IPS DF 4.7 (cell line): ENCODE measurements at regions not wholly inside any gene's neighbourhood (a gene's known extent, or its start where the extent isn't known, plus 50 kb on each side); places are given as distances from the start of the nearest gene placed in this dataset.

Experiments used
- DNase-seq: peaks from one replicate; pipeline ENCODE4 v3.0.0-alpha.2; 2013; ENCODE audit warnings: low spot score; ENCODE audit errors: extremely low read depth

DNA sequence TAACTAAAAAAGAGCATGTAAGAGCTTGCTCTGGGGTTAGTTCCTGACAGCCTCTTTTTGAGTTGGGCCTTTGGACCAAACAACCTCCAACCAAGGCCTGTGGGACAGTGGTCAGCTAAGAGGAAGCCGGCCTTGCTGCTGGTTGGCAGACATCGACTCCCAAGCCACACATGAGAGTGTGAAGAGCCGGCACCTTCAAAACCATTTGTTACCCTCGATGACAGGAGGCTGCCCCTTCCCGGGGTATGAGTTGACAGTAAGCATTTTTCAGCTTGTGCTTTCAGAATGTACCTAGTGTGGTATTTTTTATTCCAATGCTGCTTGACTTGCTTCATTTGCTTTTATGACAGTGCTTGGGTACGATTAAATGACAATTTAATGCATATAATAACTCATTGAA, 168.6 kb upstream of the IGFBP7 start:
- DNase-seq = no peak

DNA sequence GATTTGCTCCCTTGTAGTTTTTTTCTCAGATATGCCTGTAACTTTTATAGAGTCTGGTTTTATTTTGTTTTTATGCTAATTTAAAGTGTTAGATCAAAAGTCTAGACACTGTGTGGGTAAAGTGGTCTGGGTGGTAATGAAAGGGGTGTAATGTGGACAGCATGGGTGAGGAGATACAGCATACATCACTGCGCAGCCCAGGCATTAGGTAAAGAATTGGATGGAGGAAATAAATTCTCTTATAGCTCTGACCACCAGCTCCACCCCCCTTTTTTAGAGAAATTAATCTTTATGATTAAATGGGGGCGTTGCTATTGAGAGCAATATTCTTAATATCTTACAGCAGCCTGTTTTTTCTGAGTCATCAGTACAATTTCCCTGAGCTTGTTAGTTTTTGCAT, 163.9 kb upstream of the IGFBP7 start:
- DNase-seq = no peak

DNA sequence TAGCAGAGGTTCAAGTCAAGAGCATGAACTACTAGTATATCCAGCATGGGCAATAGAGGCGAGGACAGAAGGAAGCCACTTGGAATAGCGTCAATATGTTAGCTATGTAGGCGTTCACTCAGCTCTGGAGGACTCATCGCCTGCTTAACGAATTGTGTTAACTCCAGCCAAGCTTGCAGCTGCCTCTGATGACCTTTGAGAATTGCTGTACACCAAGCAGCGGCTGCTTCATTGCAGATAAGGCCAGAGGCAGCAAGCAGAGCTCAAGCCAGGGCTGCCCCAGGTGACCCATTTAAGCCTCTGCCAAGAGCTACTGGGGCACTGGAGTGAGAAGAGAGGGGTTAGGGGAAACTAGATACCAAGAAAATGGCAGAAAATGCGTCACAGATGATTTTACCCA, 160.2 kb upstream of the IGFBP7 start:
- no peak for DNase-seq

GRCh38 chr4:57265831-57266582, 155.8 kb upstream of the IGFBP7 start:
- DNase-seq = no peak

GRCh38 chr4:57254754-57255153, 144.6 kb upstream of the IGFBP7 start:
- DNase-seq = no peak

DNA sequence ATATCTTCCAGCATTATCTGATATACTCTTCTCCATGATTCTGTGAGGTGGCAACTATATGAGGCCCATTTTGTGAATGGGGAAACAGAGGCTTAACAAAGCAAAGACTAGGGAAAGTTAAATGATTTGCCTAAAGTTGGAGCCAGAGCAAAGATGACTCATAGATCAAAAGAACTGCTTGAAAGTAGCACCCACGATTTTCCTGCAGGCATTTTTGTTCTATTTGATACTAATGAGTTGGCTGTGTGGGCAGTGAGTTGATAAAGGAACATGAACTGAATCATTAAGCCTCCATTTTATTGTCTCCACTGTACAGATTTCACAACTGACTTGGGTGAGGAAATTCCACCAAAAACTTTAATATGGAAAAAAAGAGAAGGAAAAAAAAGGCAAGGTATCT, 138.9 kb upstream of the IGFBP7 start:
- DNase-seq = no peak

DNA sequence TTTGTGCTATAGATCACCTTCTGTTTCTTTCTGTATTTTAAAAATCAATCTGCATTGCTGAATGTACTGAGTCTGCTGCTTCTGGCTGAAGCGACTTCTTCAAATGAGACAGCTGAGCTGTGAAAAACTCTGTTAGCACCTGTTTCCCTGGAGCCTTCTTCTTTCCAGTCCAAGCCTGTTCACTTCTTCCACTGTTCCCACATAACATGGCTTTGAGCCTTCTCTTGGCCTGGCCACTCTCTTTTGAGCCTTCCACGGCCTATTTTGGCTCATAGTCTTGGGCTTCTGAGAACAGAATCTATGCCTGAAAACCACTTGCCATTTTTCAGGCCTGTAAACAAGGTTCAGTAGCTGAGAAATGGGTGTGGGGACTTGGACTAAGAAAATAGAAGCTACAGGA, 132.9 kb upstream of the IGFBP7 start:
- DNase-seq = no peak

- no peak for DNase-seq
Measured at GRCh38 chr4:57234252-57234775, 124.1 kb upstream of the IGFBP7 start.

DNA sequence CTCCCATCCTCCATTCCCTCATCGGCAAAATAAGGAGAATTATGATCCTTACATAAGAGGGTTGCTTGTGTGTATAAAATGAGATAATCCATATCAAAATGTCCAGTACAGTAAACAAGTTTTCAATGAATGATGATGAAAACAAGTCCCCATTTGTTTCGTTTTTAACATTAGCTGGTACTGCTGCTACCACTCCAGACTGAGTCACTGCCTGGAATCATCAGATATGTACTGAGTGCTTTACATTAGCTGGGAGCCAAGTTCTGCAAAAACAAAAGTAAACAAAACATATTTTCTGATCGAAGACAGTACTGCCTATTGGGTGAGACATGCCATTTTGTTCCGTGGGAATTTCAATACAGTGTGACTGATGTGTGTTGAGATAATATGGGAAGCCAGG, 123.2 kb upstream of the IGFBP7 start:
- no peak for DNase-seq

DNA sequence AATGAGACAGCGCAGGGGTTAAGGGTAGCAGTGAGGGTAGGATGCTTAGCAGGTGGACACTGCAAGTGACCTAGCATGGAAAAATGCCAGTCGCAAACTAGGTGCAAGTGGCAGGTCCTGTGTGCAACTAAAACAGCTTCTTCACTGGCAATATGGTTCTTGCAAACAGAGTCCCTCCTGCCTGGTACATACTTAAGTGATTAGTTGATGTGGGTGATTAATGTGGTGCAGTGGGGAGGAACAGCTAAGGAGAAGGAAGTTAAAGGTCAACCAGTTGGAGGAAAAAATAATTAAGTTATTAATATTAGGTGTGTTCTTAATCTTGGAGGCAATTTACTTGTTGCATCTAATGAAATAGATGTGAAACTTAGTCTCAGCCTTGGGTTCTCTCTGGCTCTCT, 121.6 kb upstream of the IGFBP7 start:
- DNase-seq = no peak

GRCh38 chr4:57220734-57221133, 110.5 kb upstream of the IGFBP7 start:
- no peak for DNase-seq

GRCh38 chr4:57220172-57220571, 110.0 kb upstream of the IGFBP7 start:
- DNase-seq = no peak

- no peak for DNase-seq
Measured at GRCh38 chr4:57219431-57219830, 109.2 kb upstream of the IGFBP7 start.

- DNase-seq = no peak
Measured at GRCh38 chr4:57214654-57215411, 104.6 kb upstream of the IGFBP7 start.

GRCh38 chr4:57211131-57211530, 100.9 kb upstream of the IGFBP7 start:
- DNase-seq = no peak

GRCh38 chr4:57206172-57206571, 96.0 kb upstream of the IGFBP7 start:
- DNase-seq = no peak

DNA sequence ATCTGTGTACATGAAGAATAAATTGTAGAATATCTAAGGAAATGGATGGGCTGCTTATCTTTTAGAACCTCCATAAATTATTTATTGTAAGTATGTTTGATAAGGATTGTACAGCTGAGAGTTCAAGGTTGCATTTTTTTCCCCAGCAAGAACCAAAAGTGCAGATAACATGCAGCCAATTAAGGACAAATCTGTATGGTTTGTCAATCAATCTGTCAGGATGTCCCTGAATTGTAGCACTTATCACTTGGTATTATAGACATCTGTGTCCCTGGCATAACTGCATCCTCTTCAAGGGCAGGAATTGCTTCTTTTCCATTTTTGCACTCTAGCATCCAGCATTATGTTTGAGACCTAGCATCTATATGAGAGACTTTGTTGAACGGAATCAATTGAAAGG, 95.4 kb upstream of the IGFBP7 start:
- no peak for DNase-seq

DNA sequence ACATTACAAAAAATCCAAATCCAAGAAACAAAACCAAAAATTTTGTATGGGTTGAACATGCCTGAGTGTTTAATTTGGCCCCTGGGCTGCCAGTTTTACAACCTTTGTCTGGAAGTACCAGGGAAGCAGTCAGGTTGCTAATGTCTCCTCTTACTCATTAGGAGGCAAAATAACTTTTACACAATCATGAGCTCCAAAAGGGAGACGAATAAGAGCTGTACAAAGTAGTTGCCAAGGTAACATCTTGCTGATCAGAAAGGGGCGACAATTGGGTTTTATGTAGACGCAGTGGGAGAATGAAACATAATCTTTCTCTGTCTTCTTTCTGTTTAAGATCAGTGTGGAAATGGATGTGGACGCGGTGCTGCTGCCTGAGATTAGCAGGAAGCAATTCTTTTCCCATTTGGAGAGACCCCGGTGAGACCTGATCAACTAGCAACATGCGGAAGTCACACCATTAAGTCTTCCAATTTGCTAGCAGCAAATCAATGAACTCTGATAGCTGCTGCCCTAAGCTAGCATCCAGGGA, 90.7 kb upstream of the IGFBP7 start:
- DNase-seq = no peak

DNA sequence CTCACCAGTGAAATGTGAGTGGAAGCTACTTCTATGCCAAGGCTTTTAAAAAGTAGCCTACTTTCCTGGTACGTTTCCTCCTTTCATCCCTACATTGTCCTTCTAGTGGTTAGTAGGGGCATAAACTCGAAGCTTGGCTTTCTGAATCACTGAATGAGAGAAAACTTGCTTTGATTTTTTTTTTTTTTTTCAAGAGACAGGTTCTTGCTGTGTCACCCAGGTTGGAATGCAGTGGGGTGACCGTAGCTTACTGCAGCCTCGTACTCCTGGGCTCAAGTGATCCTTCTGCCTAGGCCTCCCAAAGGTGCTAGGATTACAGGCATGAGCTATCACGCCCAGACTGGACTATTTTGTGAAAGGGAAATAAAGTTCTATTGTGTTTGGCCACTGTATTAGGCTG, 89.1 kb upstream of the IGFBP7 start:
- no peak for DNase-seq

DNA sequence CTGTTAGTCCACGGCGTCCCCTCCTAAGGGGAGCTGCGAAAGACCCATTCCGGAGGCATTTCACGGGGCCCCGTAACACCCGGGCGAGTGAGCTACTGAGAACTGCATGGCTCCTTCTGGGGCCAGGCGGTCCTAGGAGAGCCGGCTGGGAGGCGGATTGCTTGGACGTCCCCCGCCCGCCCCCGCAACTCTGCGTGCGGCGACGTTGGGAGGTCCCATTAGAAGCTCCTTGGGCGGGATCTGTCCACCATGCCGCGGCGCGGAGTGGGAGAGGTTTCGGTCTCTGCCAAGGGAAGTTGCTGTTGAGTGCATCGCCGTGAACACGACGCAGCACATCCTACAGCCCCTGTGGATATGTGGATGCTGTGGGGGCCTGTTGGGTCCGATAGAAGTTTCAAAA, 85.4 kb upstream of the IGFBP7 start:
- DNase-seq = no peak

DNA sequence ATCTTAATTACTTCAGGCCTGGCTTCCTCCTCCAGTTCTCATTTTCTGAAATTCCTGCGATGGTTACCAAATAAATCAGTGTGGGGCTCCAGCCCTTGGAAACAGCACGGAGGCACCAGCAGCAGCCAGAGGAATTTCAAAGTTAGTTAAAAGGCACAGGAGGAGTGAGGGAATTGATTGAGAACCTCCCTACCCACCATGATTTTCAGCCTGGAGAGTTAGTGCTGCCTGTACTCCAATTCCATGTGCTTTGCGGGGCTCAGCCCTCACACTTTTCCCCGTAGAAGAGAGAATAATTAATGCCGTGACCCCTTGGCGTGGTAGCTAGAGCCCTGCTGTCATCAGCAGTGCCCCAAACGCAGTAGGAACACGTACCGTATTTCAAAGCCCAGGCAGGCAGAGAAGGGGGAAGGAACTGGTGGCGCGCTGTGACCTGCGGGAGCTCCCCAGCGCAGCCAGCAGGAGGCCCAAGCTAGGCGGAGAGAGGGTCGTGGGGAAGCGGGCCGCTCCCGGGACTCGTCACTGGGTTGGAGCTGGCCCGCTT, 84.0 kb upstream of the IGFBP7 start:
- no peak for DNase-seq

- no peak for DNase-seq
Measured at GRCh38 chr4:57193209-57193810, 83.1 kb upstream of the IGFBP7 start.
